ENCODE measurements at regions not wholly inside any gene's neighbourhood (a gene's known extent, or its start where the extent isn't known, plus 50 kb on each side); places are given as distances from the start of the nearest gene placed in this dataset.
A peak's percentile ranks its signal among the peaks of the same experiment; 100 is the strongest.
"Not testable (repeated sequence)": the region's sequence is repeated elsewhere in the genome, so short reads cannot be mapped to it uniquely, and the experiment has no call there.

DNA sequence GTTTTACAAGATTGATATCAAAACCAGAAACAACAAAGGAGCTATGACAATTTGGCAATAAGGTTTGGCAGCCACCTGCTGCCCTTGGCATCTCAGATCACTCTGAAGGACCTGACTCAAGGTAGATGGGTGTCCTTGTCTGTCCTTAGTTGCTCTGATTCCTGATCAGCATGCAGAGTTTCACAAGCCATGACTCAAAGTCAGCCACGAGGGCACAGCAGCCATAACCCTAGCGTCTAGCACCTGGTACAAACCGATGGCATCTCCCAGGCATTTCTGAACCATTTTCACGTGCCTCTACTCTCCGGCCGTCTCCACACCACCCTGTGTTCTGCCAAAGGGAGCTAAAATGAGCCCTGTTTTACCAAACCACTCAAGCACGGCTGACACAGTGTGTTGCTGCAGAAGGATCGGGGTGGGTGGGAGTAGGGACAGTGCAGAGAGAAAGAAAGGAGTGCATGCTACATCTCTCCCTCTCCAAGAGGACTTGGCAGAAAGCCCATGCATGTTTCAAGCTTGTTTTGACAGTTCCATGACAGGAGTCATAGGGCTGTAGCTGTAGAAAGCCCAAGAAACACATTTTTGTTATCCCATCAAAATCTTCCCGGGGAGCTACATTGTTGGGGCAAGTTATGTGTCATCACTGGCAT lies 297.3 kb downstream of the ABCC12 start:
- DNase-seq (ENCODE audit: low read depth) = no peak

DNA sequence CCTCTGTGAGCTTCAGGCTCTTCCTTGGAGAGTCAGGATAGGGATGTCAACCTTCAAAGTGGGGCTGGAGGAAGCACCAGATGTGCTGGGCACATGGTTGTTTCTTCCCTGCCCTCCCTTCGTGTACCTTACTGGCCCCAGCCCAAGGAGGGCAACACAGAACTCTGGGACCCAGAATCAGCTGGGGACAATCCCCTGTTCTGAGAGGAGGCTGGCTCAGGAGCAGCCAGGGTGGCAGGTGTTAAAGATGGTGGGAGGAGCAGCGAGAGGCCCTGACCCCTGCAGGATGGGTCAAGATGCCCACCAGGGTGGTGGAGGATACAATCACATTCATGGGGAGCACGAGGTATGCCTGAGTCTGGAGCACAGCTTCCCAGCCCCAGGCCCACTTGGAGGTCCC lies 300.4 kb downstream of the ABCC12 start:
- DNase-seq (ENCODE audit: low read depth) = no peak

DNA sequence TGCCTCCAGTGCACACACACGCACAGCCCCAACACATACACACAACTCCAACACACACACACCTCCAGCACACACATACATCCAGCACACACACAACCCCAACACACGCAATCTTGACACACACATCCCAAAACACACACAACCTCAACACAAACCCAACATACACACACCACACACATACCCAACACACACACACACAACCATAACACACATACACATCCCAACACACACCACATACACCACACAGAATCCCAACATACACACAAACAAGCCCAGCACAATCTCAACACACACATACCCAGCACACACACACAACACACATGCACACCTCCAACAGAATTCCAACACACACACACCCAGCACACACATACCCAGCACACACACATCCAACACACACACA lies 301.1 kb downstream of the ABCC12 start:
- no peak for DNase-seq (ENCODE audit: low read depth)

DNA sequence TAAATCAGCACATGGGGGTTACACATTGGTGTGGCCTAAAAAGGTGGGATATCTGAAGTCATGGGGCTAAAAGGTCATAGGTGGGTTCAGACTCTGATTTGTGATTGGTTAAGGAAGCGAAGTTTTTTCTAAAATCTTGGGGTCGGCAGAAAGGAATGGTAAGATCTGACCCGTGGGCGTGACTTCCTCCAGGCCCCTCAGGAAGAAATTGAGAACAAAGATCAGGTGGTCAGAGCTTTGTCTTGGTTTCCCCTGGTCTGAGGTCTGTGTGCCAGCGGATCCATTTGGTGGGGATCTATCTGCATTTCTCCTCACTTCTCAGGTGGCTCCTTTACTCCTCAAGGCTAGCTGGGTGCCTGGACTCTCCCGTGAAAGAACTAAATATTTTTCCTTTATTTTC lies 302.8 kb downstream of the ABCC12 start:
- no peak for DNase-seq (ENCODE audit: low read depth)

DNA sequence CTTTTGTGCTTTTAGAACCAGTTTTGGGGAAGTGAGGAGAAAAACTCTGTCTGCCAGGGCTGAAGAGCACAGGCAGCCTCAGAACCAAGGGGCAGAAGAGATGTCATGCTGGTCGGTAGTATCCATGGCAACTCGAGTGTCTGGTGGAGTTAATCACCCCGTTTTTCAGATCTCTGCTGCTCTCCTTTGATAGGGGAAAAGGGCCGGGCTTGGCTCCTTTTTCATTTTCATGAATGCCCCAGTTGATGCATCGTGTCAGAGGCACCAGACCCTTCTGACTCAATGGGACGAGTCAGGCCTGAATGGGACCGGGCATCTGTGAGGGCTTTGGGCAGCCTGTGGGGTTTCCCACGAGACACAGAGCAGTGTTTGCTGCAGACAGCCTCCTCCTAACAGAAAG lies 304.6 kb downstream of the ABCC12 start:
- no peak for DNase-seq (ENCODE audit: low read depth)

DNA sequence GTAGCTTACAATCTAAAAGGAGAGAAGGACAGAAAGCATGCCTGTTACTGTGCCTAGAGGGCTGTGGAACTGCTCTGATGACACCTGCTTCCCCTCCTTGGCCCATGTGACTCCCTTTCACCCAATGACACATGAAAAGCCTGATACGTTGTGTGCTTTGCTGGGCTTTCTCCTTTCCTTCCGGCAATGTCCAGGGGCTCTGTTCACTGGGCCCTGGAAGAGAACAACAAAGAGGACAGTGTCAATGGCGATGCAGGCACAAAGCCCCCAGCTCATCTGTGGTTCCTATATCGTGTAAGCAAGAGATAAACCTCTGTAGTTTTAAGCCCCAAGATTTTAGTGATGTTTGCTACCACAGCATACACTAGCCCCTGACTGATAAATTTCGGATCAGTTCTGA lies 306.1 kb downstream of the ABCC12 start:
- DNase-seq (ENCODE audit: low read depth) = no peak

DNA sequence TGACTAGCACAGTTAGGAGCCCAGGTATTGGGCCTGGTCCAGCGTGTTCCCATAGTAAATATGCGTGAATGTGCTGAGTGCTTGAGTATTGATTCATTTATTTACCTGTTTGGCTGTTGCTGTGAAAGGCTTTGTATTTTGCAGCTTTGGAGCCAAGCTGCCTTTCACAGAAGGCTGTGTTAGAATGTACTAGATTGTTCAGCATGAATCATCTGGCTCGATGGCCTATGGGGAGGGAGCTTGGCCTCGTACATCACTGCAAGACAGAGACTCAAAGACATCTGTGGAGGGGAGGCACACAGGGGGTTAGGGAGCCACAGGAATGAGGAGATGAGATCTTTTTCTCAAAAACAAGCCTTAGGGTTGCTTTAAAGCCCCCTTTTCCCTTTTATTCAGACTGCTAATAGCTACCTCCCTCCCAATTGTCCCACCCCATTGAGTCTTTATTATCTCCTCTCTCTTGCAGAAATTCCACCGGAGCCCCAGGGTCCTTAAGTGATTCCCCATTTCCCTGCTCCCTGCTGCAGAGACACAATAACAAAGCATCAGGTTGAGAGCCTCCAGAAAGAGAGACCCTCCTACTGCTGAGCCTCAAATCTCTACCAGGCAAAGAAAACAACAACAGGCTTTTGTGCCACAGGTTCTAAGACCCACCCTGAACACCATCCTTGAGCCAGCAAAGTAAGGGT lies 307.2 kb downstream of the ABCC12 start:
- peak; percentile 86 for DNase-seq (ENCODE audit: low read depth)

DNA sequence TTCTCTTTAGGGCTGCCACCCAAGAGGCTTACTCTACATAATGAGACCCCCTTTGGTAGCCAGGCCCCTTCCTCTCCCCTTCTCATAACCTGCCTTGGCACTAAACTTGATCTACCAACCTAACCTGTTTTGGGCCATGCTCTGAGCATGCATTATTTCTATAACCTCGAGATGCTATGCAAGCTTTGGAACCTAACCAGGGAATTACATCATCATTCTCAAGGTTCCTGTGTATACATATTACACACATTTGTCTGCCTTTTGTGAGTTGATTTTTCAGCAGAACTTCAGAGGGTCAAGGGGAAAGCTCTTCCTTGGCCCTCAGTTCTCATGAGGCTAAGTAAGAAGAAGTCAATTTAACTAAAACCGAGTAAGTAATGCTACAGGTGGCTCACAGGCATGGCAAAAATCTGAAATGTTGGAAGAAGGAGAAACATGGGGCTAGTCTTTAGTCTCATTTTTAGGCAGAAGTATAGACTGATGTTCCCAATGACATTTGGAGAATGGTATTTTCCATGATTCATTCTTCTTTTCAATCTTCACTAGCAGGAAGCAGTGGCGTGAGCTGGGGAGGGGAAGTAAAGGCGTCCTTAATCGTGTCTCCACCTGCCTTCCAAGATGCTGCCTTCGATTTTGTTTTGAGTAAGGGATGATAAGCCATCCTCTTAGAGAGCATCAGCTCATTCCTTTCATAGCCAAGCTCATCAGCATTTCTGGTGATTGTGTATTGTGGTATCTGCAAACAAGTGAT lies 308.4 kb downstream of the ABCC12 start:
- peak; percentile 81 for DNase-seq (ENCODE audit: low read depth)

DNA sequence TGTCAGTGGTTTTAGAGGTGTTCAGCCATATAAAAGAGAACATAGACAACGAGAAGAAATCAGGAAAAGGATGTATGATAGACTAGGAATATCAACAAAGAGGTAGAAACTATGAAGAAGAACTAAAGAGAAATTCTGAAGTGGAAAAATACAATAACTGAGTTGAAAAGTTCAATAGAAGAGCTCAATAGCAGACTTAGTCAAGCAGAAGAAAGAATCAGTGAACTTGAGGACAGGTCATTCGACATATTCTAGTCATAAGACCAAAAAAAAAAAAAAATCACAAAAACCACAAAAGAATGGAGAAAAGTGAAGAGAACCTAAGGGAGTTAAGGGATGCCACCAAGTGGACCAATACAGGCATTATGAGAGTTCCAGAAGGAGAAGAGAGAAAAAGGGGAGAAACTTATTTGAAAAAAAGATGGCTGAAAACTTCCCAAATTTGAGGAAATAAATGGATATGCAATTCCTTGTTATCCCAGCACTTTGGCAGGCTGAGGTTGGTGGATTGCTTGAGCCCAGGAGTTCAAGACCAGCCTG lies 321.2 kb downstream of the ABCC12 start:
- no peak for DNase-seq (ENCODE audit: low read depth)

DNA sequence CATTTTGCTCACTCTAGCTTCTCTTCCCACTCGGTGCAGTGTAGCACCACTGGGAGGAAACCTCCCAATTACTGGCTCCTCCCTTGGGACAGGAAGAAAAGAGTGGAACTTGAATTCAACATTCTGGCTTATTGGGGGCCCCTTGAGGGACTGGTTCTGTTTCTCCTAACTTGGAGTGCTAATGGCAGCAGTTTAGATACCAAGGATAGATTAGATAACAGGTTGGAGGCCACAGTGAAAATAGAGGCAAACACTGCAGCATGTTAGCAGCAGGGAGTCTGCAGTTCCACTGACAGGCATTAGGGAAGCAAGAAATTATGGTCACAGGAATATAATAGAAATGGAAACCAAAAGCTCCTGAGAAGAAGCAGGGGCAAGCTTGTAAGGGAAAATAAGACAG lies 322.0 kb downstream of the ABCC12 start:
- DNase-seq (ENCODE audit: low read depth) = no peak

DNA sequence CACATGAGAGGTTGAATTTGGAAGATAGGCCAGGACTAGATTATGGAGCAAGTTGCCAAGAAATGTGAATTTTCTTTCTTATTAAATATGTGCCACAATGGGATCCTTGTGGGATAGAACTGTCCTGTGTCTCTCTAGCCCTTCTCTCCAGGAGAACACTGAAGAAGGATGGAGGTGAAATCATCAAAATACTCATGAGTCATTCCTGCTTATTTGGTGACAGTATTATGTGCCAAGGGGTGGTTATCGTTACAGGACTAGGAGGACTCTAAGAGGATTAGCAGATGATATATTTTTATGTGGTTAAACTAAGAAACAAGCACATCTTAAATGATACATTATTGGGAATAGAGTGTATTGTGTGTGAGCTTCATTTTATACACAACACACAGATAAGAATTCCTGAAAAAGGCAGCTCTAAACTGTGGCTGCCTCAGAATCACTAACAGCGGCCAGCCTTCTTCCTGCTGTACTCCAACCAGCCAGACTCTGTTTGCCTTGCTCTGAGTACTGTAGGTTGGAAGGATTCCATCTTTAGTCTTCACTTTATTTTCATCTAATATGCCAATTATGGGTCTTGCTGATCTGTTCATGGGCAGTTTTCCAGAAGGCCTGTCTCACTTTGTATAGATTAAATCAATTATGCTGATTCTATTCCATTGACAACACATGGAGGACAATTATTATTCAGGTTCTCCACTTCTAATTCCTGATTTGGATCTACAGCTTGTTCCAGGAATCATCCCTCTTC lies 325.8 kb downstream of the ABCC12 start:
- no peak for DNase-seq (ENCODE audit: low read depth)

DNA sequence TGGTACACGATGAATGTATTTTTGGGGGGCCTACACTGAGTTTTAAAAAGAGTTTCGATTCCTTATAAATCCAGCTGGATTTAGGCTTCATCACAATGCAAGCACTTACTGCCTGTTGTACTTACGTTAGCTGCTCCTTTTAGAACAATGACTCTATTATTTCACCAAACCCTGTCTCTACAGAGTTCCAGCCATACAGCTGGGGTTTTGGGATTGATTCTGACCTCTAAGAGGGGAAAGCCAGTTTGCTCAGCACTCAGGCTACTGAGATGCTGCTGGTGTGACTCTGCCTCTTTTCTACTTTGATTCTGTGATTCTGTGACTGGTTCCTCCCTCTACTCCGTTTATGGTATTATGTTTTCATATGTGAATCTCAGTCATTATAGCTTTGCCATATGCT lies 329.7 kb downstream of the ABCC12 start:
- DNase-seq (ENCODE audit: low read depth) = no peak

DNA sequence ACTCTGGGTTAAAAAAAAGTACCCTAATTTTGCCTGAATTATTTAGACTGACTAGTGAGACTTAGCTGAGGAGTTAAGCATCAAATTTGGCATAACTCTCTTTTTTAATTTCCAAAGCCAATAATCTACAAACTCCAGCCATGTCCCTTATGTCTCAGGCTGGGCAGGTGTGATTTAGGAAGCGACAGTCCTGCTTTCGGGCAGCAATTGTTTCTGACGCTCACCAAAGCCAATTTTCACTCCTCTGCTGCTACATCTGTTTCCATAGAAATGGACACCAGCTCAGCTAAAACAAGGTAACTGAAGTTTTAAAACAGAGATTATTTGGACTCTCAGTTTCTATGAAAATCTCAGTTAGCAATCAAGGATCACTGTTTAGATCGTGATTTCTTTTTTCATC lies 338.7 kb downstream of the ABCC12 start:
- DNase-seq (ENCODE audit: low read depth) = no peak

DNA sequence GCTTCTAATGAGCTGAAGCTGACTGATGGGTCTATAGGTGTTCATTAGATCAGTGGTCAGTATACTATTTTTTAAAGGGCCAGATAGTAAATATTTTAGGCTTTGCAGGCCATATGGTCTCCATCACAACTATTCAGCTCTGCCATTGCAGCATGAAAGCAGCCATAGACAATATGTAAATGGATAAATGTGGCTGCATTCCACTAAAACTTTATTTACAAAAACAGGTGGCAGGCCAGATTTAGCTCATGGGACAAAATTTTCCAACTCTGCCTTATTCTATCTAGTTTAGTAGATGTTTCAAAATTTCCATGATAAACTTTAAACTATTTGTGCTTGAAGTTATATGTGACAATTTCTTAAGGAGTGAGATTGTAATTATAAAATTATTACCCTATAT lies 339.3 kb downstream of the ABCC12 start:
- no peak for DNase-seq (ENCODE audit: low read depth)

DNA sequence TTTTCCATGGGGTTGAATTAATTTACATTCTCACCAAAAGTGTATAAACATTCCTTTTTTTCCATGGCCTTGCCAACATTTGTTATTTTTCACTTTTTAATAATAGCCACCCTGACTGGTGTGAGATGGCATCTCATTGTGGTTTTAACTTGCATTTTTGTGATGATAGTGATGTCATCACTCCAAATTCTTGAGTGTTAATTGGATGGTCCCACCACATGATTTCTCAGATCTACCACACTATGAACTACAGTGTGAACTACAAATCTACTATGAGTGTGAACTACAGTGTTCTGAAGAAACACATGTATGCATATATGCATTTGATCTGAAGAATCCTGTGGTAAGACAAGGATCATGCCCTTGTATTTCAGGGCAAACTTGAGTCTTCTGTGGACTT lies 340.1 kb downstream of the ABCC12 start:
- DNase-seq (ENCODE audit: low read depth) = peak; percentile 51

DNA sequence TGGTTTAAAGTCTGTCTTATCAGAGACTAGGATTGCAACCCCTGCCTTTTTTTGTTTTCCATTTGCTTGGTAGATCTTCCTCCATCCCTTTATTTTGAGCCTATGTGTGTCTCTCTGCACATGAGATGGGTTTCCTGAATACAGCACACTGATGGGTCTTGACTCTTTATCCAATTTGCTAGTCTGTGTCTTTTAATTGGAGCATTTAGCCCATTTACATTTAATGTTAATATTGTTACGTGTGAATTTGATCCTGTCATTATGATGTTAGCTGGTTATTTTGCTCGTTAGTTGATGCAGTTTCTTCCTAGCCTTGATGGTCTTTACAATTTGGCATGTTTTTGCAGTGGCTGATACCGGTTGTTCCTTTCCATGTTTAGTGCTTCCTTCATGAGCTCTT lies 344.0 kb downstream of the ABCC12 start:
- not testable (repeated sequence) for DNase-seq (ENCODE audit: low read depth)

DNA sequence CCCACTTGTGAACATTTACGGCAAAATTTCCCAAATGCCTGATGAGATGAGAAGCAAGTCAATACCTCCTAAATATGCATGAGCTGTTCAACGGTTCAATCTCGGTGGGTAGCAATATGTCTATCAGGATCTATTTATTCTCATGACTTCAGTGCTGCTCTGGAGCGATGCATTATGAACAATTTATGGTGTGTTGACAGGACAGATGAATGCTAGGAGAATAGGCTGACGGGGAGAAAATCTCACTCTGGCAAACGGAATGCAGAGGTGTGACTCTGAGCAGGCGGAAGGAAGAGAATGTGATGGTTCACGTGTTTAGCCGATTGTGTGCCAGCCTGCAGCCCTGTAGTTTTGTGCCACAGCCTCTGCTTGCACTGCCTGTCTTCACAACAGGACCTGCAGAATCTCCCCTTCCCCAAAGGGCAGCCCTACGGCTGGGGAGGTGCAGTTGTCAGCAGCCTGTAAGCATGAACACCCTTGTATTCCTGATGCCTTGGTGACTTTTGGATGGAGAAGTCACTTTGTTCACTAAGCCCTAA lies 345.2 kb downstream of the PHKB start:
- no peak for DNase-seq (ENCODE audit: low read depth)

DNA sequence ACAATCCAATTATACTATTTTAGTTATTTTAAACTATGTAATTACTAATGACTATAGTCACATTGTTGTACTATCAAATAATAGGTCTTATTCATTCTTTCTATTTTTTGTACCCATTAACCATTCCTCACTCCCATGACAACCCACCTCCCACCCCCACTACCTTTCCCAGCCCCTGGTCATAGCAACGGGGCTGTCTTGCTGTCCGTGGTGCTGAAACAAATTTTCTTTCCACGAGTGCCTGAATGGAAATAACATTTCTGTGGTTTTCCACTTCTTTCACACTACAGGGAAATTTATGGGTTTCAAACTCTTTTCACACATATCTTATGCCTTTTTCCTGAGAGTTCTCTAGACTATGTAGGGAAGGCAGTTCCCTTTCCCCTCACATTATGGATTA lies 326.6 kb downstream of the PHKB start:
- peak; percentile 39 for DNase-seq (ENCODE audit: low read depth)

DNA sequence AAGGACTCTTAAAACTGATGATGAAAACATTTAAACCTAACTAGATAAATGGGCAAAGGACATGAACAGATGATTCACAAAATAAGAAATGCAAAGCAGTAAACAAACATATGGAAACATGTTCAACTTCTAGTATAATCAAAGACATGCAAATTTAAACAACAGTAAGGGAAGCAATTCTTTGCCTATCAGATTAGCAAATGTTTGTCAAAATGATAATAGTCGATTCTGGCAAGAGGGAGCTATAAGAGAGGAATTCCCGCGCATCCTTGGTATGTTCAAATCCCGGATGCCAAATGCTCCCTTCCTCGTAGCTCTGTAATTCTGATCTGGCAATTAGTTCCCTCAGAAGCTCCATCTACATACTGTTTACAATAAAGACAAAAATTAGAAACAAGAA lies 320.5 kb downstream of the PHKB start:
- no peak for DNase-seq (ENCODE audit: low read depth)

DNA sequence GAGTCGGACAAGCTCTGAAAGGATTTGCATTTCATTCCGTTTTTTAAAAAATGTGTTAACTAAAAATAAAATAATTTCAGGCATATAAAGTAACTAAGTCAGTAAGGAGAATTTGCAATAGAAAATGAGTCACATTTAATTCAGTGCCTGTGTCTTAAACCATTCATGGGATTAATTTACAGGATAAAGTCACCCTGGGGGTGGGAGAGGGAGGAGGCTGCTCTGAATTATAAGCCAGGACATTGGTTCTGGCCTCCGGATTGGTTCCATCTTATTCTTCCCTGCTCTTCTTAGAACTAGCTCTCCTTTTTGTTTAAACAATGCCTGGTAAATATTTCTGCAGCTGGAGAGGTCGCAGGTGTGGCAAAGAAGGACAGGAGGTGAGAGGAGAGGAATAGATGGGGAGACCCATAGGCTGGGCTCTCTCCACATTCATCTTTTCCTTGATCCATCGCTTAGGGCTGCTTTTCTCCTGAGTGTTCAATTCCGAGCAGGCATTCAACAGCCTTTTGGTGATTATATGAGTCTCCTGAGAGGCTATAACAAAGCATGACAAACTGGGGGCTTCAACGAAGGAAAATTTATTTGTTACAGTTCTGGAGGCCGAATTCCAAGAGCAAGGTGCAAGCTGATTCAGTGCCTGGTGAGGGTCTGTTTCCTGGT lies 319.2 kb downstream of the PHKB start:
- DNase-seq (ENCODE audit: low read depth) = no peak

DNA sequence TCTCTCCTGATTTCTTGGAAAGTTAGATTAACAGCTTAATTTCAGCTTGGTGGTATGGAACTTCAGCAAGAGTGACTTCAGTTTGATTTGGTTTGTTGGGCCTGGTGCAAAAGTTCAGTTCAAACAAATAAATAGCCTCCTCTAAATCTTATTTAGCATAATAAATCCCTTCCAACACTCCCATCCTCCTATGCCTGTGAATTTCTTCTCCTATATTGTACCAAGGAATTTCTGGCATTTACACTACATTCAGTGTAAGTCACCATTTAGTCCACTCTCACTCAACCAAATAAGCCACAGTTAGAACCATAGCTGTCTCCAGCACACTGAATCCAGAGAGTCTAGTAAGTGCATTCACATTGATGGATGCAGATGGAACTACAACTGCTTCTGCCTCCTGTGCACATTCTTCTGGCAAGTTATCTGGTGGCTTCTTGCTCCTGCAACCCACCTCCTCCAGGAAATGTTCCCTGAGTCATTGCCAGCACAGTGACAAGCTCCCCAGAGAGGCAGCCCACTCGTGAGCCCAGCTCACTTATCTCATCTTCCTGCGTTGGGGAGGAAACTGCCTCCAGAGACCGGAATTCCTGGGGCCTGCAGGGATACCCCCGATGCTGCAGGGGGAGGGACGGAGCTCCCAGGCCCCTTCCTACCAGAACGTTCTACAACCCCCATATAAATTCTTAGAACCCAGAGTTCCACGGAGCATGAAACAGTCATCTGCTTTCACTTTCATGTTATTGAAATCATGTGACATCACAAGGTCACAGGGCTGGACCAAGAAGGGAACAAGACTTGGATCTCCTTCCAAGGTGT lies 318.3 kb downstream of the PHKB start:
- DNase-seq (ENCODE audit: low read depth) = peak; percentile 52
